ENCODE measurements at regions not wholly inside any gene's neighbourhood (a gene's known extent, or its start where the extent isn't known, plus 50 kb on each side); places are given as distances from the start of the nearest gene placed in this dataset.

DNA sequence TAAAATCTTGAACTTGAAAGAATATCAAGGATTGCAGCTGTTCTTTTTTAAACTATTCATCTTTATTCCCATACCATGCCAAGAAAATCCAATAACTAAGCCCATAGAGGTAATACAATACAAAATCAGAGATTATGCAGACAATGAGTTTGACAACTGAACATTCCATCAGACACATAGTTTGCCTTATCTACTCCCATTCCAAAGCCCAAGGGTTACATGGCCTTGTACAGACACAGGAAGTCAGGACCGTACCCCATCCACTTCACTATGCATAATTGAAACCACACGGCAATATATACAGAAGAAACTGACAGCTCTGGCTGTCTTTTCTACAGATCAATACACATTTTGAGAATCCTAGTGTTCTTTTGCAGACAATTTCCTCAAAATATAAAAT is 181.3 kb downstream of the TMX3 start:
- Histone ChIP-seq H3K79me2 (no peaks in the 10 kb centered on the region), H3K36me3 (replicated peaks; ENCODE audit: insufficient read depth, low read depth) (no peaks in the 10 kb centered on the region), H4K20me1 (ENCODE audit: insufficient read depth, poor library complexity, severe bottlenecking) (no peaks in the 10 kb centered on the region), H2AFZ (no peak overlapping the region), H3K27me3 (no peaks in the 10 kb centered on the region), H3K4me3 (no peak overlapping the region), H3K4me2 (no peak overlapping the region), H3K4me1 (ENCODE audit: insufficient read depth) (no peaks in the 10 kb centered on the region), H3K27ac (no peak overlapping the region), H3K9me2 (replicated peaks; ENCODE audit: insufficient read depth) (no peaks in the 10 kb centered on the region), H3K9me3 (ENCODE audit: low read depth) (no peaks in the 10 kb centered on the region)
- TF ChIP-seq CTCF (IDR thresholded peaks at IDR 0.05; ENCODE audit: poor library complexity) (no peak), EZH2 (IDR thresholded peaks at IDR 0.05; ENCODE audit: borderline replicate concordance) (no peak), EZH2phosphoT487 (IDR thresholded peaks at IDR 0.05; ENCODE audit: low read depth, severe bottlenecking, unreplicated experiment) (no peak)
- no peak for DNase-seq (ENCODE audit: low spot score)
- 63% methylated on average over 2 of the region's 2 CpGs for WGBS (ENCODE audit: low lambda C conversion rate, missing lambda C conversion rate)

- Histone ChIP-seq H3K27ac (no peak overlapping the region), H3K4me2 (no peak overlapping the region), H3K27me3 (no peaks in the 10 kb centered on the region), H3K4me1 (ENCODE audit: insufficient read depth) (no peaks in the 10 kb centered on the region), H3K36me3 (replicated peaks; ENCODE audit: insufficient read depth, low read depth) (no peaks in the 10 kb centered on the region), H3K4me3 (no peak overlapping the region), H3K79me2 (no peaks in the 10 kb centered on the region), H3K9me3 (ENCODE audit: low read depth) (no peaks in the 10 kb centered on the region), H3K9me2 (replicated peaks; ENCODE audit: insufficient read depth) (no peaks in the 10 kb centered on the region), H2AFZ (no peak overlapping the region), H4K20me1 (ENCODE audit: insufficient read depth, poor library complexity, severe bottlenecking) (no peaks in the 10 kb centered on the region)
- WGBS (ENCODE audit: low lambda C conversion rate, missing lambda C conversion rate): 64% methylated on average over 3 of the region's 3 CpGs
- TF ChIP-seq EZH2 (IDR thresholded peaks at IDR 0.05; ENCODE audit: borderline replicate concordance) (no peak), CTCF (IDR thresholded peaks at IDR 0.05; ENCODE audit: poor library complexity) (no peak)
- no peak for DNase-seq (ENCODE audit: low spot score)
These were observed 182.5 kb downstream of the TMX3 start for GRCh38 chr18:68532328-68532885.

GRCh38 chr18:68525091-68525490 is 189.8 kb downstream of the TMX3 start:
- Histone ChIP-seq H3K9me2 (replicated peaks; ENCODE audit: insufficient read depth) (no peaks in the 10 kb centered on the region), H3K4me3 (no peak overlapping the region), H2AFZ (no peak overlapping the region), H3K9me3 (ENCODE audit: low read depth) (no peaks in the 10 kb centered on the region), H3K27ac (no peak overlapping the region), H3K36me3 (replicated peaks; ENCODE audit: insufficient read depth, low read depth) (no peaks in the 10 kb centered on the region), H3K79me2 (no peaks in the 10 kb centered on the region), H4K20me1 (ENCODE audit: insufficient read depth, poor library complexity, severe bottlenecking) (no peaks in the 10 kb centered on the region), H3K4me1 (ENCODE audit: insufficient read depth) (no peaks in the 10 kb centered on the region), H3K4me2 (no peak overlapping the region), H3K27me3 (no peaks in the 10 kb centered on the region)
- no peak for DNase-seq (ENCODE audit: low spot score)
- WGBS (ENCODE audit: low lambda C conversion rate, missing lambda C conversion rate): 78% methylated on average over 2 of the region's 2 CpGs
- no peak for TF ChIP-seq EZH2phosphoT487 (IDR thresholded peaks at IDR 0.05; ENCODE audit: low read depth, severe bottlenecking, unreplicated experiment)
- no peak for TF ChIP-seq CTCF (IDR thresholded peaks at IDR 0.05; ENCODE audit: poor library complexity)
- TF ChIP-seq EZH2 (IDR thresholded peaks at IDR 0.05; ENCODE audit: borderline replicate concordance): no peak

Measured in hepatocyte (in vitro differentiated cells).